HG02798 (cell line): ENCODE measurements at regions not wholly inside any gene's neighbourhood (a gene's known extent, or its start where the extent isn't known, plus 50 kb on each side); places are given as distances from the start of the nearest gene placed in this dataset.

Experiments
- ATAC-seq: cut with Tn5 transposase; IDR thresholded peaks from one replicate; pipeline ENCODE4 v1.9.1; 2021; ENCODE audit warnings: mild to moderate bottlenecking; ENCODE audit not compliant: unreplicated experiment, poor library complexity

DNA sequence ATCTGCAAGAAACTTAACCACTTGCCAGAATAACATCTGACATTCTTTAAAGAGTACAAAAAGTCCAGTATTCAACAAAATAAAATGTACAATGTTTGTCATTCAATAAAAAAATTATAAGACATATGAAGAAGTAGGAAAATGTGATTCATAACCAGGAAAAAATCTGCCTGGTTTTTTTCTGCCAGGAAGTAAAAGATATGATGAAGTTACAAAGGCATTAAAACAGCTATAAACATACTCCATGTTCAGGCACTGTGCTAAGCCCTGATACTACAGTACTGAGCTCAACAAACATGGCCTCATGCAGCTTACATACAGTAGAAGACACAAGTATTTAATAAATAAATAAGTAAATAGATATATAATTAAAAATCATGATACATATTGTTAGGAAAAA lies 178.4 kb upstream of the STT3B start:
- ATAC-seq = no peak

- ATAC-seq = no peak
Measured at GRCh38 chr3:31355807-31356206, 176.9 kb upstream of the STT3B start.

GRCh38 chr3:31356941-31357340 lies 175.8 kb upstream of the STT3B start:
- no peak for ATAC-seq

DNA sequence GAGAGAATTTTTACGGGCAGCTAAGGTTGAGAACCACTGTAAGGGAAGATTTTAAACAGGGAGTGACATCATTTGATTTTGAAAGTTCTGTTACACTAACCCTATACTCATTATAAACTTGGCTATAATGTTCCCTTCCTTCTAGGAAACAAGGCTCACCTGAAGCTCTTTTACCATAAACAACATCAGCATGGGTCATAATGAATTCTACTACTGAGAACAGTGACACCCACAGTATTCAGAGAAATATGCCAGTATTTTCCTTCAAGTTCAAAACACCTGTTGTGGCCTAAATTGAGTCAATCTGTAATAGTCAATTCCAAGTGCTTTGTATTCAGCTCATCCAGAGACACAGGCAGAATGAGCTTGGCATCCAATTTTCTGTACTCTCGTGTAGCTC lies 175.3 kb upstream of the STT3B start:
- no peak for ATAC-seq

DNA sequence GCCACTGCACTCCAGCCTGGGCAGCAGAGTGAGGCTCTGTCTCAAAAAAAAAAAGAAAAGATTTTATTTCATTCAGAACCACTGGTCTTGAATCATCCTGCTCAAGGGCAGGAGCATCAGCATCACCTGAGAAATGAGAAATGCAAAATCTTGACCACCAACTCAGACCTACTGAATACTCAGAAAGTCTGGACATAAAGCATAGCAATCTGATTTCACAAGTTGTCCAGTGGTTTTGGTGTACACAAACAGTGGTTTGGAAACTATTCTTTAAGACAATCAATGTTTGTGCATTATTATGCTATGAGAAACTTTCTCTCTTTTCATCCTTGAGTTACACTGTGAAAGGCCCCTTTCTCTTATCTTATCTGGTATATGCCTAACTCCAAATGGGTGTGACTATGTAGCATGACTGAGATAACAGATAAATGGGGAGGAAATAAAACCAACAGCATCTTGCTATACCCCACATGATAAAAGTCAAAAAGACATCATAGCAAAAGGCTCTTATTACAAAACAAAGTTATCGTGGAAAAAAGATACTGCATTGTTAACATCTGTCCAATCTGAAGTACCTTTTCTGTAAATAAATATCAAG lies 174.2 kb upstream of the STT3B start:
- ATAC-seq = no peak

DNA sequence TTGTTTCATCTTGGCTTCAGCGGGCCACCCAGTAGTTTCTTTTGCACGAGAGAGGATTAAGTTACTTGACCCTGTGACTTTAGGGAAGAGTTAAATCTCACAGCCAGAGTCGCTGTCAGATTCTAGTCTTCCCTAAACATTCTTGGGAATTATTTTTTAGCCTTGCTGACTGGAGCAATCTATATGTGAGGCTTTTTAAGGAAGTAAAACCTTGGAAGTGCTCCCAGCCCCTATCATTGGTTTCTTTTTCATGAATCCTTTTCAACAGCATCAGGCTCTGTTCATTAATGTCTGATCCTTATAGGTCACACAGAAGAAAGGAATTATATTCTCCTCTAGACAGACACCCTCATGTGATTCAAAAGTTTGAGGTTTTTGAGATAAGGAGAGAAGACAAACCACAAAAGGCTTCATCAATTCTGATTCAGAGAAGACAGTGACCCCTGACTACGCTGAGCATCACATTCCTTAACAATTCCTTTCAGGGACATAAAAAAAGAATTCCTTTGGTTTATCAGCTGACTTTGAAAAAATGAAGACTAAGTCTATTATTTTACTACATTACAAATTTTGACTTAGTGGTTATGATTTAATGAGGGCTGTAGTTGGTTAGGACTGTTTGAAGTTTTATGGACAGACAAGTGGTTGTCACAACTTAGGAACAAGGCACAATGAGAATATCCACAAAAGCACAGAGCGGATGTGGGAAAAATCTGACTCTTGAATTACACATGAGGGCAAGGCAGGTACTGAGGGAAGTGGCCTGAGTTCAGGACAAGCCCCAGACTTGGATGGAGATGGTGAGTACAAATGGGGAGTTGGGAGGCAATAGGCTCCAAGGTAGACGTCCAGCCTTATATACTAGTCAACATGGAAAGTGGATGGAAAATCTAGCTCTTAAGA lies 171.1 kb upstream of the STT3B start:
- no peak for ATAC-seq

- no peak for ATAC-seq
Measured at GRCh38 chr3:31364188-31364587, 168.5 kb upstream of the STT3B start.

DNA sequence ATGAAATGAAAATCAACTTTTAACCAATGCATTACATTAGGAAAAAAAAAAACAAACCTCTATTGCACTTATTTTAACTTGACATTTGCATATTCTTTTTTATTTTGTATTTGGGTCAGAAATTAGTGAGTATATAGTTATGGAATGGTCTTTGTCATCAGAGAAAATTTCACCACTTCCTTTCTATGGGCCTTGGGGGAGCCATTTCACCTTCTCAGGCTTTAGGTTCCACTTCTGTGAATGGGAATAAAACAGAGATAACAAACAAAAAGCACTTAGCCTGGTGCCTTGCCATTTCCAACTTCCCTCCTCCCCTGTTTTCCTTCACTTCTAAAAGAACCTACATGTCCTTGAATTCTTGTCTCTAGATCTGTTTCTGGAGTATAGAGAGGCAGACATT lies 168.0 kb upstream of the STT3B start:
- no peak for ATAC-seq

- no peak for ATAC-seq
Measured at GRCh38 chr3:31367518-31367917, 165.2 kb upstream of the STT3B start.

- ATAC-seq = no peak
Measured at GRCh38 chr3:31369637-31370379, 162.9 kb upstream of the STT3B start.

DNA sequence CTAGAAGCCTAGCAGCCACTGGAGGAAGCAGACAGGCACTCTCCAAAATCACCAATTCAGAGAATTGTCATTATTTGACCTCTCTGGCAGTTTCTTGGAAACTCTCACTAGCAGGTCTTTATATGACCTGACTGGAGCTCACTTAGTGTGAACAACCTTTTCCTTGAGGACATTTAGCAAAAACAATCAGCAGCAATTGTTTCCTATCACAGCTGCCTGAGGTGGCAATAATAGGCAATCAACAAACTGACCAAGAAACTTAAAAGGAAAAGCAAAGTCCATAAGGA lies 162.4 kb upstream of the STT3B start:
- no peak for ATAC-seq

GRCh38 chr3:31370681-31371080 lies 162.0 kb upstream of the STT3B start:
- ATAC-seq = no peak

GRCh38 chr3:31371484-31372177 lies 161.1 kb upstream of the STT3B start:
- ATAC-seq = no peak

DNA sequence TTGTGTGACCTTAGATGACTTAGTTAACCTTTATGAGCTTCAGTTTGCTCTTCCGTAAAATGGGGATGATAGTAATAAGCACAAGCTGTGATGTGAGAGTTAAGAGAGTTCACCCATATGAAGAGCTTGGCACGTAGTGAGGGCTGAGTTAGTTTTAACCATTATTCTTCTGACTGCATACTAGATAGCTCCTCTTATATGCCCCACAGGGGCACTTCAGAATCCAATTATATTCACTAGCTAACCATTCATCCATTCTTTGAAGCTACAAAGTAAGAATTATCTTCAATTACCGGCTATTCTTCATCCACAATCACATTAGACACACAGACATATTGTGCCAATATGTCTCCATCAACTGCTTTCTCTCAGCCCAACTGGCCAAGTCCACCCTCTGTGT lies 159.0 kb upstream of the STT3B start:
- ATAC-seq = no peak

GRCh38 chr3:31377045-31377642 lies 155.6 kb upstream of the STT3B start:
- ATAC-seq = no peak

DNA sequence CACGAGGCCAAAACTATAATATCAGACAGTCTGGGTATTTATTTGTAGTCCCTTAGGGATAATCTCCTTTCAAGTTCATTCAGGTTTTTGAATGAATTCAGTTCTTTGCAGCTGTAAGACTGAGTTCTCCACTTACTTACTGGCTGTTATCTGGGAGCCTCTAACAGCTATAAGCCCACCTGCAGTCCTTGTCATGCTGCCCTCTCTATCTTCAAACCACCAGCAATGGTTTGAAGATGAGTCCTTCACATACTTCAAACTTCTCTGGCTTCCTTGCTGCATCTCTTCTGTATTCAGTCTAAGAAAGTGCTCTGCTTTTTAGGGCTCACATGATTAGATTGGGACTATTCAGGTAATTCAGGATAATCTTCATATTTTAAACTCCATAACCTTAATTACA lies 154.5 kb upstream of the STT3B start:
- no peak for ATAC-seq

DNA sequence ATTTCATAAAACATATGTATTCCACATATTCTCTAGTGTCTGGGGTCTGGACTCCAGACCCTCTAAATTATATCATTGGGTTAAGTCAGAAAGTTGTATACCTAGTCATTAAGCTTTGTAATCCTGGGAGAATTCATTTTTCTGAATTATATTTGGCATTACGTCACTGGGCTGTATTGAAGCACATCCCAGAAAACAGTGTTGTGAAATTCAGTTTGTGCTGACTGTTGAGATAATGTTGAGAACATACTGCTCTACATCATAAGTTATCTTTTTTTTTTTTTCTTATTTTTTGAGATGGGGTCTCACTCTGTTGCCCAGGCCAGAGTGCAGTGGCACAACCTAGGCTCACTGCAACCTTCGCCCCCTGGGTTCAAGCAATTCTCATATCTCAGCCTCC lies 153.1 kb upstream of the STT3B start:
- ATAC-seq = no peak

GRCh38 chr3:31382856-31383255 lies 149.9 kb upstream of the STT3B start:
- ATAC-seq = no peak

DNA sequence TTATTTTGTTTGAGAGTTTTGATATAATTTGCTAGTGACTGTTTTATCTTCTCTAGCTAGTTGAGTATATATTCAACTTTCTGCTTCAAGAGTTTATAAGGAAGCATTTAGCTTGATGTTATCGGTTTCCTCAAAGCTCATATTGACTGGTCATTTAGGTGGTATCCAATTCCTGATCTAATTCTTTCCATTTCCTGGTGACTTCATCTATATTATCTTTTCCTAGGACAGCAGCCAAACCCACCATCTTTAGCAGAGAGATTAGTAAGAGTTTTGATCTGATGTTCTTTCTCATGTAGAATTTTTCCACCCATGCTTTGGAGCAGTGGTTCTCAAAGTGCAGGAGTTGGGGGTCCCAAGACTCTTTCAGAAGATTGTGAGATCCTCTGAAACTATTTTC lies 148.6 kb upstream of the STT3B start:
- no peak for ATAC-seq

DNA sequence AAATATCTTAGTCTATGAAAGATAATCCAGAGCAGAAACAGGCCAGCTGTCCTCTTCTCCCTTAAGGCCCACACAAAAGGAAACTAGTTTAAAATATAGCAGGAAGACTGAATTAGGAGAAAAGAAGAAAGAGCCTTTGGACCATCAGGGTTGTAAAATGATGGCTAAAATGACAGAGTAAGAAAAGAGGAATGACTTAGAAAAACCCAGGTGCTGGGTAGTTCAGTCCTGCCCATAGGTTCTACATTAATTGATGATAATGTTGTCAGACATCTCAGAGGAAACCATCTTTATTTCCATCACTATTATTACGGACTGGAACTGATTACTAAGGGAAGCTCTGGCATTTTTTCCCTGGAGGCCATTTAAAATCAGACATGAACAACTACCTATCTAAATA lies 142.8 kb upstream of the STT3B start:
- ATAC-seq = no peak

- ATAC-seq = no peak
Measured at GRCh38 chr3:31390466-31390865, 142.3 kb upstream of the STT3B start.
